ENCODE measurements at regions not wholly inside any gene's neighbourhood (a gene's known extent, or its start where the extent isn't known, plus 50 kb on each side); places are given as distances from the start of the nearest gene placed in this dataset.

GRCh38 chr12:42933461-42934081, 344.0 kb upstream of the PRICKLE1 start:
- TF ChIP-seq, protein P1, sequence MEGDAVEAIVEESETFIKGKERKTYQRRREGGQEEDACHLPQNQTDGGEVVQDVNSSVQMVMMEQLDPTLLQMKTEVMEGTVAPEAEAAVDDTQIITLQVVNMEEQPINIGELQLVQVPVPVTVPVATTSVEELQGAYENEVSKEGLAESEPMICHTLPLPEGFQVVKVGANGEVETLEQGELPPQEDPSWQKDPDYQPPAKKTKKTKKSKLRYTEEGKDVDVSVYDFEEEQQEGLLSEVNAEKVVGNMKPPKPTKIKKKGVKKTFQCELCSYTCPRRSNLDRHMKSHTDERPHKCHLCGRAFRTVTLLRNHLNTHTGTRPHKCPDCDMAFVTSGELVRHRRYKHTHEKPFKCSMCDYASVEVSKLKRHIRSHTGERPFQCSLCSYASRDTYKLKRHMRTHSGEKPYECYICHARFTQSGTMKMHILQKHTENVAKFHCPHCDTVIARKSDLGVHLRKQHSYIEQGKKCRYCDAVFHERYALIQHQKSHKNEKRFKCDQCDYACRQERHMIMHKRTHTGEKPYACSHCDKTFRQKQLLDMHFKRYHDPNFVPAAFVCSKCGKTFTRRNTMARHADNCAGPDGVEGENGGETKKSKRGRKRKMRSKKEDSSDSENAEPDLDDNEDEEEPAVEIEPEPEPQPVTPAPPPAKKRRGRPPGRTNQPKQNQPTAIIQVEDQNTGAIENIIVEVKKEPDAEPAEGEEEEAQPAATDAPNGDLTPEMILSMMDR (IDR thresholded peaks at IDR 0.05), result no peak
- Histone ChIP-seq H3K27ac (no peak overlapping the region), H3K4me3 (no peak overlapping the region), H3K27me3 (no peaks in the 10 kb centered on the region), H3K4me1 (no peaks in the 10 kb centered on the region), H3K9me3 (peaks cover 0 to 2% of the 10 kb centered on the region in 2 donors), H3K36me3 (no peaks in the 10 kb centered on the region)
- no peak for DNase-seq (ENCODE audit: low spot score)

GRCh38 chr12:42932936-42933335, 343.4 kb upstream of the PRICKLE1 start:
- no peaks in the 10 kb centered on the region for H3K4me1 ChIP-seq
- H3K27ac ChIP-seq, result no peak overlapping the region
- DNase-seq (ENCODE audit: low spot score), result no peak
- H3K27me3 ChIP-seq, result no peaks in the 10 kb centered on the region
- H3K36me3 ChIP-seq, result no peaks in the 10 kb centered on the region
- H3K9me3 ChIP-seq, result no peaks in the 10 kb centered on the region
- H3K4me3 ChIP-seq, result no peak overlapping the region
- TF ChIP-seq, protein P1 (IDR thresholded peaks at IDR 0.05), result no peak

DNA sequence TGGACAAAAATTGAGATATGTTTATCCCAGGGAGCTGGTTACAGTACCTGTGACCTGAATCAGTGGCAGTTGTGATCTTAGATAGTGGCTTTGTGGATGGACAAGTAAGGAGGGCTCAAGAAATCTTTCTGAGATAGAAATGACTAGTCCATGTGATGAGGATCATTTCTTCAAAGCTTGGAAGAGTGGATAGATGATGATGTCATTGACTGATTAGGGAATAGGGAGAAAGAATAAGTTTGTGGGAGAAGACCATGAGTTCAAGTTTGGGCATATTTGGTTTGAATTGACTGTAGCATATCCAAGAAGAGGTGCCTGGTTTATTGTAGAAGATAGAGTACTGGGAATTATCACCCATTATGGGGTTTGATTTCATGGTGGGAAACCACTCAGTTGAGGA, 336.7 kb upstream of the PRICKLE1 start:
- Histone ChIP-seq H3K36me3 (no peaks in the 10 kb centered on the region), H3K4me3 (no peak overlapping the region), H3K27me3 (no peaks in the 10 kb centered on the region), H3K27ac (no peak overlapping the region), H3K4me1 (no peaks in the 10 kb centered on the region), H3K9me3 (no peaks in the 10 kb centered on the region)
- no peak for DNase-seq (ENCODE audit: low spot score)
- TF ChIP-seq, protein P1 (IDR thresholded peaks at IDR 0.05), result no peak

DNA sequence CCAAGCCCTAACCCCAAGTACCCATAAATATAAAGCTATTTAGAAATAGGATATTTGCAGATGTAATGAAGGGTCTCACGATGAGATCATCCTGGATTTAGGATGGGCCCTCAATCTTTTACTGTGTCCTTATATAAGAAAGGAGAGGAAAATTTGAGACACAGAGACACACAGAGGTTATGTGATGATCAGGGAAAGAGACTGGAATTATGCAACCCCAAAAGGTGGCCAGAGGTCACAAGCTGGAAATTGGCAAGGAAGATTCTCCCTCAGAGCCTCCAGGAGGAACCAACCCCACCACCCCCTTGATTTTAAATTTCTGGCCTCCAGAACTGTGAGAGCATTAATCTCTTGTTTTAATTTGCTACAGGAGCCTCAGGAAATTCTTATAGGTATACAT, 334.9 kb upstream of the PRICKLE1 start:
- no peaks in the 10 kb centered on the region for H3K36me3 ChIP-seq
- TF ChIP-seq, protein P1 (IDR thresholded peaks at IDR 0.05), result no peak
- H3K27me3 ChIP-seq, result no peaks in the 10 kb centered on the region
- no peaks in the 10 kb centered on the region for H3K9me3 ChIP-seq
- H3K27ac ChIP-seq, result no peak overlapping the region
- H3K4me1 ChIP-seq, result no peaks in the 10 kb centered on the region
- H3K4me3 ChIP-seq, result no peak overlapping the region
- DNase-seq (ENCODE audit: low spot score), result no peak

DNA sequence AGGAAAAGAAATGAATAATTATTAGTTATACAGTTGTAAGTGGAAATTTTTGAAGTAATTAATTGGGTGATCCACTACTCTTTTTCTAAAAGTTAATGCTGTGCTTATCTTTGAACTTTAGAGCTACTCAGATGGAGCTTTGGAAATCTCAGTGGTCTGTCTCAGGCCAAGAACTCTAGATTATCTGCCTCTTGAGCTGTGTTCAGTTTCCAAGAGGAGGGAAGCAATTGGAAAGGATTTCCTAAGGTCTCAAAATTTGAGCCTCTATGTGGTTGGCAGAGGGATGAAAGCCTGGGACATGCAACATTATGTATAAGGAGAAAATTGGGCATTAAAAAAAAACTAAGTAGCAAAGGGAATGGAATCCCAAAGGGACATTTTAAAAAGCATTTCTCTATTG, 334.0 kb upstream of the PRICKLE1 start:
- H3K36me3 ChIP-seq, result no peaks in the 10 kb centered on the region
- H3K4me3 ChIP-seq, result no peak overlapping the region
- H3K27me3 ChIP-seq, result no peaks in the 10 kb centered on the region
- no peak overlapping the region for H3K27ac ChIP-seq
- H3K9me3 ChIP-seq, result no peaks in the 10 kb centered on the region
- DNase-seq (ENCODE audit: low spot score), result no peak
- H3K4me1 ChIP-seq, result no peaks in the 10 kb centered on the region
- TF ChIP-seq, protein P1 (IDR thresholded peaks at IDR 0.05), result no peak

DNA sequence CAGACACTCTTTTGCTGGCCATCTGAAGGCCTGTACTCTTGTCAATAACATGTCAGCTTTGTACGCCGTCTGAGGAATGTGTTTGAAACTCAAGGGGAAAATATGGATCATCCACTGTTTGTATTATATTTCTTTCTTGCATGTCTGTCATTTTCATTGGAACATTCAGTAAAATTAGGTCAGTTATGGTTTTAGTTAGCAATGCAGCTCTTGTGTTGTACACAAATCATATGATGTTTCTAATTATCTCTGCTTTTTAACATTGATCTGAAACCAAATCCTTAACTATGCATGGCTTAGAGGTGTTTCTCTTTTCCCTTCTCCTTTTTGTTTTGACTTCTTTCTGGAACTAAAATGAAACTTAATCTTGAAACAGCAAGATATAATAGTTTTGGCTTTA, 333.6 kb upstream of the PRICKLE1 start:
- Histone ChIP-seq H3K4me1 (no peaks in the 10 kb centered on the region), H3K36me3 (no peaks in the 10 kb centered on the region), H3K9me3 (no peaks in the 10 kb centered on the region), H3K4me3 (no peak overlapping the region), H3K27me3 (no peaks in the 10 kb centered on the region), H3K27ac (no peak overlapping the region)
- TF ChIP-seq, protein P1 (IDR thresholded peaks at IDR 0.05), result no peak
- DNase-seq (ENCODE audit: low spot score), result no peak
